GM21786 (cell line): ENCODE measurements at regions not wholly inside any gene's neighbourhood (a gene's known extent, or its start where the extent isn't known, plus 50 kb on each side); places are given as distances from the start of the nearest gene placed in this dataset.
A peak's percentile ranks its signal among the peaks of the same experiment; 100 is the strongest.
"Not testable (repeated sequence)": the region's sequence is repeated elsewhere in the genome, so short reads cannot be mapped to it uniquely, and the experiment has no call there.

Source experiments
- ATAC-seq: cut with Tn5 transposase; IDR thresholded peaks from one replicate; pipeline ENCODE4 v1.9.1; 2021; ENCODE audit not compliant: unreplicated experiment

DNA sequence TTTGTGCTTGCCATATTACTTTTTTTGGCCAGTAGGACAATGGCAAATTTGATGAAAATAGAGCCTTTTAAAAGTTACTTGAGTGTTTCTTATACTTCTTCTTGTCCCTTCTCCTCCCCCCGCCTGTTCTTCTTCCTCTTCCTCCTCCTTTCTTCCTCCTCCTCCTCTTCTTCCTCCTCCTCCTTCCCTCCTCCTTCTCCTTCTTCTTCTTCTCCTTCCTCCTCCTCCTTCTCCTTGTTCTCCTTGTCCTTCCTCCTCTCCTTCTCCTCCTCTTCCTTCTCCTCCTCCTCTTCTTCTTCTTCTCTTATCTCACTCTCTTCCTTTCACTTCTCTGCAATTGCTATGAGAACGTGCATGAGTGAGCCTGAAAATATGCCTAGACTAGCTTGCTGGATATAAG, 466.2 kb upstream of the NR5A2 start:
- no peak for ATAC-seq

DNA sequence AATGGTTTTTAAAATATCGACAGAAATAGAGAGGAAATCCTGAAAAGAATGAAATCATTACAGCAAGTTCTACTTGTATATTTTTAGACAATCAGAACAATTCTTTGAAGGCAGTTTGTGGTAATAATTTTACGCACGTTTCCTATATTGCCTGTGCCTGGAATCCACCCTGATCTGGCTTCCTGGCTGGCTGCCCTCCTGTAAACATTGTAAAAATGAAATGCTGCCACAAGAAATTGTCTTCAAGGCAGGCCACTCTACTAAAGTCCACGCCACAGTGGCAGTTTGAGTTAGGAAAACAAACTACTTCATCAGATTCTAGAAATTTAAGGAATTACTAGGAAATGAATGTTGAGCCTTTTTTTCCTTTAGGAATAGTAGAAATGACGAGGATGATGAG, 454.5 kb upstream of the NR5A2 start:
- ATAC-seq = no peak

DNA sequence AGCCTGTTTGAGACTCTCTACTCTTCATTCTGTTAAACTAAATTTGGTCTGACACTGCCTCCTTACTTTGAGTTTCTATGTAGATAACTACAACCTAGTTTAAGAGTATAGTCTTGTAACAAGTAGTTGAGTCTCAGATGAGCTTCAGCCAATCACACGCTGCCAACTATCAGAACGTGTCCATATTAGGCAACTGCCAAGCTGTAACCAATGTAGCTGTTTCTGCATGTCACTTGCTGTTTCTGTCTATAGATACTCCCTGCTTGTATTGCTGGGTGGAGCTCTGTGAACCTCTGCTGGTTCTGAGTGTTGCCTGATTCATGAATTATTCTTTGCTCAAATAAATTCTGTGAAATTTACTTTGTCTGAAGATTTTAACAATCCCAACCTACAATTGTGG, 452.6 kb upstream of the NR5A2 start:
- no peak for ATAC-seq

DNA sequence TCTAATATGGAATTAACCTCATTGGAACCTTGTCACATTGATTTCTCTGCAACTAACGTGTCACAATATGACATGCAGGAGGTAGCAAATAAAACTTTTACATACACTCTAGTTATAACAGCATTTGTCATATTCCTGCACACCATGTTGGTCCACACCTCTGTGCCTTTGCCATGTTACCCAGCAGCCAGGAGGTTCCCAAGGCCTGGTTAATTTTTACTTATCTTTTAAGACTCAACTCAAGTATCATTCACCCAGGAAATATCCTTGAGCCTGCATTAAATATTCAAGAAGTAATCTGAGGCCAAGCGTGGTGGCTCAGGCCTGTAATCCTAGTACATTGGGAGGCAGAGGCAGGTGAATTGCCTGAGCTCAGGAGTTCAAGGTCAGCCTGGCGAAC, 447.2 kb upstream of the NR5A2 start:
- no peak for ATAC-seq

DNA sequence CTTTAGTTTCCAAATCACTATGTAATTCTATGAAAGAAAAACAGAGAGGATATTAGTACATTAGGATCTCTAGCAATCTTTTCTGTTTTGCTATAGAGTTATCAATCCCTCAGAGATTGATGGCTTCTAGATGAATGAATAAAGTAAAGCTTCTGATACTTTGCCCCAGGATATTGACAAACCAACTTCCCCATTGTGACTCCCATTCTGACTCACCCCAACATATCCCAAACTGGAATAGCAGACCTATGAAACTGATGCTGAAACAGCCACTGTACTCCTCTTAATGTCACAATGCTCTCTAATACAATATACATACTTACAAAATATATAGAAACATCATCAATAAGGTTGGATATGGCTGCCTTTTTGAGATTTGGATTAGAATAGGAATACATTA, 442.1 kb upstream of the NR5A2 start:
- no peak for ATAC-seq

DNA sequence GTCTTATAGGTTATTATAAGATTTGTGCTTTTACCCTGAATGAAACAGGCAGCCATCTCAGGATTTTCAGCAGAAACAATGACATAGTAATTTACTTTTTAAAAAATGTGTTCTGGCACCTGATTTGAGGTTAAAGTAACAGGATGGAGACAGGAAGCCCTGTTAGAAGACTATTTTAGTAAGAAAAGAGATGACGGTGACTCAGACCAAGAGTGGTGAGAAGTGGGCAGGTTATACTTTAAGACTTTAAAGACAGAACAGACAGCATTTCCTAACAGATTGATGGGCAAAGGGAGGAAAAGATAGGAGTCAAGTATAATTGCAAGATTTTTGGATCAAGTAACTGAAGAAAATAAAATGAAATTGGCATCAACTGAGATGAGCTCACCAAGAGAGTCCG, 436.8 kb upstream of the NR5A2 start:
- peak; percentile 85 for ATAC-seq

DNA sequence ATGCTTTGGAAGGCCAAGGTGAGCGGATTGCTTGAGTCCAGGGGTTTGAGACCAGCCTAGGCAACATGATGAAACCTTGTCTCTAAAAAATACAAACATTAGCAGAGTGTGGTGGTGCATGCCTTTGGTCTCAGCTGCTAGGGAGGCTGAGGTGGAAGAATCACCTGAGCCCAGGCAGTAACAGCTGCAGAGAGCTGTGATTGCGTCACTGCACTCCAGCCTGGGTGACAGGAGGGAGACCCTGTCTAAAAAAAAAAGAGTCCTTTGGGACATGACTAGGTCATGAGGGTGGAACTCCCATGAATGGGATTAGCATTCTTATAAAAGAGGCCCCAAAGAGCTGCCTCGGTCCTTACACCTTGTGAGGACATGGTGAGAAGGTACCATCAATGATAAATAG, 436.0 kb upstream of the NR5A2 start:
- ATAC-seq = no peak

DNA sequence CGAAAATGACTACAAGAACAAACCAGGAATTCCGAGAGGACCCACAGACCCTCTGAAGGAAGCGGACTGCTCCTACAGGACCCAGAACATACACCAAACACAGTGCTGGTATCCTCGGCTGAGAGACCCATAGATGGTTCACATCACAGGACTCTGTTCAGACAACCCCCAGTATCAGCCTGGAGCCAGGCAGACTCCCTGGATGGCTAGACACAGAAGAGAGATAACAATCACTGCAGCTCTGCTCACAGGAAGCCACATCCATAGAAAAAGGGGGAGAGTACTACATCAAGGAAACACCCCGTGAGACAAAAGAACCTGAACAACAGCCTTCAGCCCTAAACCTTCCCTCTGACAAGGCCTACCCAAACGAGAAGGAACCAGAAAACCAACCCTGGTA, 434.0 kb upstream of the NR5A2 start:
- ATAC-seq = no peak

DNA sequence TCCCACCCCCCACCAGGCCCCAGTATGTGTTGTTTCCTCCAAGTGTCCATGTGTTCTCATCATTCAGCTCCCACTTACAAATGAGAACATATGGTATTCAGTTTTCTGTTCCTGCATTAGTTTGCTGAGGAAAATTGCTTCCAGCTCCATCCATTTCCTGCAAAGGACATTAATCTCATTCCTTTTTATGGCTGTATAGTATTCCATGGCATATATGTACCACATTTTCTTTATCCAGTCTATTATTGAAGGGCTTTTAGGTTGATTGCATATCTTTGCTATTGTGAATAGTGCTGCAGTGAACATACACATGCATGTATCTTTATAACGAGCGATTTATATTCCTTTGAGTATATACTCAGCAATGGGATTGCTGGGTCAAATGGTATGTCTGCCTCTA, 431.1 kb upstream of the NR5A2 start:
- not testable (repeated sequence) for ATAC-seq

DNA sequence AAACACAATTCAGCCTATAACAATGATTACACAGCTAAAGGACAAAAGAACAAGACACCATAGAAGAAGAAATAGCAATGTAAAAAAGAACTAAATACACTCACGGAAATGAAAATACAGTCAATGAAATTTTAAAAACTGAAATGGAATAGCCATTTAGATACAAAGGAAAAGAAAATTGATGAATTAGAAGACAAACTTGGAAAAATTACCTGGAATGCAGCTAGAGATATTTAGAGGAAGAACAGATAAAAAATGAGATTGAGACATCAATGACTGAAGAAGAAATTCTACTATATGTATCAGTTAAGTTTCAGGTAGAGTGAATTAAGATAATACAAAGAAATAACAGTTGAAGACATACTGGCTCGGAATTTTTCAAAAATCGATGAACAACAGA, 430.4 kb upstream of the NR5A2 start:
- no peak for ATAC-seq

DNA sequence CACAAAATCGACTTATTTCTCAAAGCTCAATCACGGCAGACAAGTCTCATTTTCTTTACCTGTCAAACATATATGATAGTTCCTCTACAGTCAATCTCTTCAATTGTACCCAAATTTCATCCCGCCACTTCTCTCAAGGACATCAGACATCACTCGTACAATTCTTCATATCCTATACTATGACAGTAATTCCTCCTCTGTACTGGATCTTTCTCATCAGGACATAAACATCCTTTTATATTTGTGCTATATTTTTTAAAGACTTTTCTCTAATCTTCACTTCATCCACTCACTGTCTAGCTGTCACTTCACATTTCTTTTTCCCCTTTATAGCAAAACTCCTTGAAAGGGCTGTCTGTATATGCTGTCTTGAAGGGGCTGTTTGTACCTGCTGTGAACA, 419.1 kb upstream of the NR5A2 start:
- no peak for ATAC-seq

DNA sequence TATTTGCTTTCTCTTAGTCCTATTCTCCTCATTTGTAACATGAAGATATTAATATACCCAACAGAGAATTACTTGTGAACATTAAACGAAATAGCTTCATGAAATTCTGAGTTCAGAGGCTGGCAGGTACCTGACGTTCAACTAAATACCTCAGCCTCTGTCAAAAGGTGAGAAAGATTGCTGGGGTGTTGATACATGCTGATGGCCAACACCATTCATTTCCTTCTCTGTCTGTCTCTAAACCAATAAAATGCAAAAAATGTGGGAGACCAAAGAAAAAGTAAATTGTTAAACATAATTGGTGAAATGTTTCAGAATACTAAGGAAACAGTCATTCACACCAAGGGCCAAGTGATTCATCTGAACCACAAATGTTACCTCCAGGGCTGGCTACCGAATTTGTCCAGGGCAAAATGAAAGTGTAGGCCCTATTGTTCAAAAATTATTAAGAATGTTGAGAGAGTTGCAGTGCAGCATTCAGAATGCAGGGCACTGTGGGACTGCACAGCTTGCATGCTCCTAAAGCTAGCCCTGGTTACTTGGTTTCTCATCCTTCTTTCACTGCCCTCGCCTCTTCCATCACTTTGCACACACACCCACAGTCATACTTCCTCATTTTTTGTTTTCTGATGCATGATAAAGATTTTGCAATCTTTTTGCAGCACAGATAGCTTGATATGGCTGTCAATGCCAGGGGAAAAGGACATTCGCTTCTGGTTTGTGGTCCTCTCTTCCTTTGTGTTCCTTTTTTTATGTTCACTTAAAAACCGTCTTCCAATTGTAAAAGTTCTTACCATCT, 414.3 kb upstream of the NR5A2 start:
- ATAC-seq = no peak

DNA sequence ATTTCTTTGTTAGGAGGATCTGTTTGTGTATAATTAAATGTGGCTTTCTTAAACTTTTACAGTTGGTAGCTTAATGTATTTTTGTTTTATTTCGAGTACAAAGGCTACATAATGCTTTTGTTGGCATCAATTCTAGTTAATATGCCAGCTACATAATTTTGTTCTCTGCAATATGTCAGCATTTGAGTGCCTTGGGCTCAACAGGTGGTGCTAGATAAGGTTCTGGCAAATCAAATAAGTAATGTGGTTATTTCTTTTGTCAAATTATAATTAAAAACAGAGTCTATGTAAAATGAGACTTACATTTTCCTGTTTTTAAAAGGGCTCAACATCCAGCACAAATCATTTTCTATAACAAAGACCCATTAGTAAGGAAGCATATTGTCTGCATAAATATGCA, 410.6 kb upstream of the NR5A2 start:
- no peak for ATAC-seq

DNA sequence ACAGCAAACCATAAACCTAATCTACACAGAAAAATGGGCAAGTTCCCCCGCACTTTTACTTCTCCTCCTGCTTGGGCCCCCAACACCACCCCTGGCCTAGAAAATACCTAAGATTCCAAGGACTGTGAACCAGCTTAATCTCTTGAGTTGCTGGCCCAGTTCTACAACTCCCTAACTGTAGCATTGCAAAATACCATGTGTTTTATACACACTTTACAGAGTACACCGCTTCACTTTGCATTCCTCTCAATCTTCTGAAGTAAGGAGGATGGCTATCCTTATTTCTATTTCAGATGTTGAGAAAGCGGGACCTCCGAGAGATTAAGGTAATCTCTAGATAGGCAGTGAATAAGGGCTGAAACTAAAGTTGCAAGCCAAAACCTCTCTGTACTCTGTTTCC, 408.3 kb upstream of the NR5A2 start:
- no peak for ATAC-seq

DNA sequence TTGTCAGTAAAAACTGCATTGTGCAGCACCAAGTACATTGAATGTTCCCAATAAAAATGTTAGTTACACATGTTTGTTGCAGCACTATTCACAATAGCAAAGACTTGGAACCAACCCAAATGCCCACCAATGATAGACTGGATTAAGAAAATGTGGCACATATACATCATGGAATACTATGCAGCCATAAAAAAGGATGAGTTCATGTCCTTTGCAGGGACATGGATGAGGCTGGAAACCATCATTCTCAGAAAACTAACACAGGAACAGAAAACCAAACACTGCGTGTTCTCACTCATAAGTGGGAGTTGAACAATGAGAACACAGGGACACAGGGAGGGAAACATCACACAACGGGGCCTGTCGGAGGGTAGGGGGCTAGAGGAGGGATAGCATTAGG, 401.3 kb upstream of the NR5A2 start:
- not testable (repeated sequence) for ATAC-seq

DNA sequence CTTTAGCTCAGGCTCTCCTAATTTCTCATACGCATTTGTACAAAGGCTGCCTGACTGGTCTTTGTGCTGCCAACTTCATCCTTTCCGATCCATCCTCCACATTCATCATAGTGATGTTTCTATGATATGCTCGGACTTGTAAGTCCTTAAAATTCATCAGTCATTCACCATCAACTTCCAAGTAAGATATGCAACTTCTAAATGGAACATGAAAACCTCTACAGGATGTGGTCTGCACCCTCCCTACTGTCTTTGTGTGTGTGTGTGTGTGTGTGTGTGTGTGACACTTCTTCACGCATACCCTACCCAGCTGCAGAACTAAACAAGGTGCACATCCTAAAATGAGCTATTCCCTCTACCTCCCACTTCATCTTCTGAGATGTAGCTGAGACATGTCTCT, 397.9 kb upstream of the NR5A2 start:
- ATAC-seq = no peak

DNA sequence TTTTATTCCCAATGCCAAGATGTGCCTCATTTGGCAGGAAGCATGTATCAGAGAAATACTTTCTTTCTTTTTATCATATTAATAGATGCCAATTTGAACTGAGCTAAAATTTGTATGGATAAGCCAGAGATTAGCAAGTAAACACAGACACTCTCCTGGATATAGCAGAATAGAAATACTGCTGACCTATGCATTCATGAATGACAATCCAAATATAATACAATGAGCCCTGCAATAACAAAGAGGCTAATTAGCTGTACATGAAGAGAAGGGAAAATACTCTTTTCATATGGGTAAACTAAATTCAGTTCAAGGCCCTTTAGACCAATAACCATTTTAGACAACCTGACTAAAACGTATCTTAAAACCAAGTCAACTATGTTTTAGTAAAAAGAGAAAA, 388.1 kb upstream of the NR5A2 start:
- ATAC-seq = no peak

DNA sequence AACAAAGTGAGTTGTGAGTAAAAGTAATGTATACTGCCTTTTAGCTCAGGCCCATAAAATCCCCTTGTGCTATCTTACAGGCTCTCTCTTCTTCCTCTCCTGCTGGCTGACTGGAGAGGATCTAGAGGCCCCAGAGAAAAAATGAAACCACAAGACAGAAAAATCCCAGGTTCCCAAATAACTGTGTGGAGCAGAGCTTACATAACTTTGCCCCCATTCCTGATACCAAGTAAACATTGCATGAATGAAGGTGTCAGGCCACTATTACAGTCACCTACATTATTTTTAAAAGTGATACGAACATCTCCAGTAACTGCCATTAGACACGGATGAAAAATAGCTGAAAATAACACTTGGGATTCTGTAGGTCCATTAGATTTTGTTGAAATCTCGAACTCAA, 386.0 kb upstream of the NR5A2 start:
- no peak for ATAC-seq

DNA sequence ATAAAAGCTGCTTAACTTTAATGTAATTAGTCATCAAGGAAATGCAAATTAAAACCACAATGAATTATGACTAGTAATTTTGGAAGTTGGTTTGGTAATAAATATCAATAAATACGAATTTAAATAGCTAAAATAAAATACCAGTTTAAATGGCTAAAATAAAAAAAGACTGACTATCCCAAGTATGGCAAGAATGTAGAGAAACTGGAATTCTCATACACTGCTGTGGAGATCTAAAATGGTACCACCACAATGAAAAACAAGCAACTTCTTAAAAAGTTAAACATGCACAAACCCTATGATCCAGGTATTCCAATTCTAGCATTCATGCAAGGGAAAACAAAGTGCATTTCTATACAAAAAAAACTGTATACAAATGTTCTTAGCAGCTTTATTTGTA, 382.6 kb upstream of the NR5A2 start:
- ATAC-seq = no peak

DNA sequence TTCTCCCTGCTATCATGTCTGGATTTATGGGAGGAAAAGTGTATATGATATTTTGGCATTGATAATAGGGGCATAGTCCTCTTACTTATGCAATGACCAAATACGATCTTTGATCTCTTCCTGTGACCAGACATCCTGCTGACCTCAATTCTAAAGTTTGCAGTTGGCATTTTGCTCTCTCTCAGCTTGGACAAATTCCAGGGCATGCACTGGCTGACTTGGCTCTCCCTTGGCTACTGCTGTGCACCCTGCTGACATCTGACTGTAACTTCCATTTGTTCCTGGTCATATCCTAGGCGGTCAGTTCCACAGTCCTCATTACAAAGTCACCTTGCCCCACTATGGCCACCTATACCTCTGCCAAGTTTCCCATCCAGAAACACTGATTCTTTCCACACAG, 380.7 kb upstream of the NR5A2 start:
- ATAC-seq = no peak

DNA sequence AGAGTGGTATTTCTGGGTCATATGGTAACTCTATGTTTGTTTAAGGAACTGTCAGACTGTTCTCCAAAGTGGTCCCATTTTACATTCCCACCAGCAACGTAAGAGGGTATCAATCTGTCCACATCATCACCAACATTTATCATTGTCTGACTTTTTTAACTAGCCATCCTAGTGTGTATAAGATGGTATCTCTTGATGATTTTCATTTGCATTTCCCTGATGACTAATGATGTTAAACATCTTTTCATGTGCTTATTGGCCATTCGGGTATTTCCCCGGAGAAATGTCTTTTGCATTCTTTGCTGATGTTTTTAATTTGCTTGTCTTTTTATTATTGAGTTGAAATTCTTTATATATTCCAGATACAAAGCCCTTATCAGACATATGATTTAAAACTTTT, 370.1 kb upstream of the NR5A2 start:
- no peak for ATAC-seq

DNA sequence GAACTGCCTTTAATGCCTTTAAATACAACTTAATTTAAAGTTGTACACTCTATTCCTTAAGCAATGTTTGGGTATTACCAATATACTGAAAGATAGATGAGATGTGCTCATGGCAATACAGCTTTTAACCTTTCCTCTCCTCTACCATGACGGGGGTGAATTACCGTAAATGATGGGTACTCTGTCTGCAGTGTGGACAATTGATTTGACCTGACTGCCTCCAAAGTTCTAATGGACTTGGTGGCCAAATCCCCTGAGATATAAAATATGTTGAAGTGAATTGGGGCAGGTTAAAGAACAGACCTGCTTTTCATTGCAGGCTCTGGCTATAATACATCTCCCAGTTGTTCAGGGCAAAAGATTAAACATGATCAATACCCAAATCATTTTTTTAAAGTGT, 367.4 kb upstream of the NR5A2 start:
- no peak for ATAC-seq

DNA sequence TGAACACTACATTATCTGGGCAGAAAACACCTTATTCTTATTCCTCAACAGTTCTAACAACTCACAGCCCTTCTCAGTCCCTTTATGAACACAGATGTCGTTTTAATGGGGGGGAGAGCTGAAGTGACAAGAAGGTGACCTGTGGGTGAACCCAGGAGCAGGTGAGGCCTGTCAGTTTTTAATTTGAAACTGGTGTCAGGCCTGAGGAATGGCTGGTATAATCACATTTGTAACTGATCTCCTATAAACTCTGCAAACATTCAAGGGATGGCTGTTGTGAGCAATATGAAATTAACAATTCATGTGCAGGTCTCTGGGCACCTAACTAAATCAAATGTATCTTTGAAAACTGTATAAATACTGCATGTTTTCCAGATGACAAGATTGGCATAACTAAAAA, 362.1 kb upstream of the NR5A2 start:
- ATAC-seq = no peak
